Testis (tissue), 2 donors: ENCODE measurements at regions not wholly inside any gene's neighbourhood (a gene's known extent, or its start where the extent isn't known, plus 50 kb on each side); places are given as distances from the start of the nearest gene placed in this dataset.

Experiments
- DNase-seq: peaks from one replicate; pipeline ENCODE4 v3.0.0-alpha.2; 2019
- H3K27ac ChIP-seq, 2 donors: fragments of 200-600 bp; sonication (generic); one replicate each; pipeline ENCODE4 v1.5.1; 2019
- H3K27me3 ChIP-seq: fragments of 200-600 bp; sonication (generic); one replicate; pipeline ENCODE4 v1.5.1; 2019
- H3K36me3 ChIP-seq: fragments of 200-600 bp; sonication (generic); one replicate; pipeline ENCODE4 v1.5.1; 2017; ENCODE audit warnings: low read depth; ENCODE audit errors: missing control alignments
- H3K4me1 ChIP-seq: fragments of 200-600 bp; sonication (generic); one replicate; pipeline ENCODE4 v1.5.1; 2019
- H3K4me3 ChIP-seq, 2 donors: fragments of 200-600 bp; sonication (generic); one replicate each; pipeline ENCODE4 v1.5.1; 2017 to 2019
- H3K9me3 ChIP-seq: fragments of 200-600 bp; sonication (generic); one replicate; pipeline ENCODE4 v1.5.1; 2017
- CTCF ChIP-seq, 3 experiments: fragments of 450-650 bp in 2 of 3; fragments of 200-600 bp in 1 of 3; sonication (generic) in 1 of 3; IDR thresholded peaks; one replicate each; pipeline ENCODE4 v1.5.1; 2016 to 2019; ENCODE audit warnings: antibody characterized with exemption in 3 of 3, mild to moderate bottlenecking in 2 of 3, moderate library complexity in 1 of 3
- POLR2A ChIP-seq: fragments of 450-650 bp; IDR thresholded peaks from one replicate; pipeline ENCODE4 v1.6.1; 2017; ENCODE audit warnings: antibody characterized with exemption, mild to moderate bottlenecking, moderate library complexity
- WGBS, 2 donors: methylation state at CpG; one replicate each; pipeline ENCODE4 v1.1.5; 2018; 5-methylcytosine and 5-hydroxymethylcytosine counted together
- intact Hi-C: fragments of 100-400 bp; cut with DNase I; formaldehyde crosslinking; loops from one replicate; pipeline ENCODE4 v1.15.1; 2023; ENCODE audit warnings: low total_unique reads

GRCh38 chrX:39809331-39809730, 288.4 kb downstream of the BCOR start:
- intact Hi-C loops = no loop called here
- WGBS, 2 donors = 79 to 83% methylated on average over 4 of the region's 4 CpGs
- no peak overlapping the region for H3K27ac ChIP-seq

GRCh38 chrX:39810901-39811300, 286.9 kb downstream of the BCOR start:
- H3K36me3 ChIP-seq = no peaks in the 10 kb centered on the region
- TF ChIP-seq POLR2A (no peak), CTCF (IDR thresholded peaks at IDR 0.05) (no peak)
- intact Hi-C loops = no loop called here
- WGBS, 2 donors = 91 to 100% methylated on average over 2 of the region's 2 CpGs
- no peak overlapping the region for H3K27ac ChIP-seq
- no peak overlapping the region for H3K4me3 ChIP-seq
- no peaks in the 10 kb centered on the region for H3K4me1 ChIP-seq
- DNase-seq = no peak
- H3K9me3 ChIP-seq = no peaks in the 10 kb centered on the region
- no peaks in the 10 kb centered on the region for H3K27me3 ChIP-seq

More at GRCh38 chrX:39809331-39809730, 288.4 kb downstream of the BCOR start:
- Histone ChIP-seq H3K9me3 (no peaks in the 10 kb centered on the region), H3K4me3 (no peak overlapping the region), H3K36me3 (no peaks in the 10 kb centered on the region), H3K4me1 (no peaks in the 10 kb centered on the region), H3K27me3 (no peaks in the 10 kb centered on the region)
- TF ChIP-seq POLR2A (no peak), CTCF (IDR thresholded peaks at IDR 0.05) (no peak)
- DNase-seq = no peak

GRCh38 chrX:39811376-39811775, 286.4 kb downstream of the BCOR start:
- H3K4me1 ChIP-seq = no peaks in the 10 kb centered on the region
- H3K4me3 ChIP-seq = no peak overlapping the region
- H3K27ac ChIP-seq = no peak overlapping the region
- intact Hi-C loops = no loop called here
- DNase-seq = no peak
- no peaks in the 10 kb centered on the region for H3K9me3 ChIP-seq
- H3K36me3 ChIP-seq = no peaks in the 10 kb centered on the region
- H3K27me3 ChIP-seq = no peaks in the 10 kb centered on the region
- WGBS, 2 donors = 87 to 90% methylated on average over 7 to 8 of the region's 8 CpGs
- TF ChIP-seq POLR2A (no peak), CTCF (IDR thresholded peaks at IDR 0.05) (no peak)

- TF ChIP-seq CTCF (IDR thresholded peaks at IDR 0.05) (no peak), POLR2A (no peak)
- Histone ChIP-seq H3K27ac (no peak overlapping the region), H3K4me3 (no peak overlapping the region), H3K27me3 (no peaks in the 10 kb centered on the region), H3K4me1 (peaks cover 5% of the 10 kb centered on the region), H3K9me3 (no peaks in the 10 kb centered on the region), H3K36me3 (no peaks in the 10 kb centered on the region)
- intact Hi-C loops = no loop called here
- peak; percentile 72 for DNase-seq
- 25 to 37% methylated on average over 6 to 7 of the region's 17 CpGs for WGBS, 2 donors
Observed at GRCh38 chrX:39813631-39814277, 284.0 kb downstream of the BCOR start.

GRCh38 chrX:39814391-39814790, 283.4 kb downstream of the BCOR start:
- H3K36me3 ChIP-seq = no peaks in the 10 kb centered on the region
- H3K9me3 ChIP-seq = no peaks in the 10 kb centered on the region
- intact Hi-C loops = no loop called here
- peaks cover 5% of the 10 kb centered on the region for H3K4me1 ChIP-seq
- no peak overlapping the region for H3K4me3 ChIP-seq
- H3K27ac ChIP-seq = no peak overlapping the region
- peak; percentile 10 to 35 (median 23) for TF ChIP-seq CTCF (IDR thresholded peaks at IDR 0.05)
- TF ChIP-seq POLR2A = no peak
- no peak for DNase-seq
- WGBS, 2 donors = 68 to 71% methylated on average over 4 of the region's 4 CpGs
- no peaks in the 10 kb centered on the region for H3K27me3 ChIP-seq
